ENCODE measurements at regions not wholly inside any gene's neighbourhood (a gene's known extent, or its start where the extent isn't known, plus 50 kb on each side); places are given as distances from the start of the nearest gene placed in this dataset.

DNA sequence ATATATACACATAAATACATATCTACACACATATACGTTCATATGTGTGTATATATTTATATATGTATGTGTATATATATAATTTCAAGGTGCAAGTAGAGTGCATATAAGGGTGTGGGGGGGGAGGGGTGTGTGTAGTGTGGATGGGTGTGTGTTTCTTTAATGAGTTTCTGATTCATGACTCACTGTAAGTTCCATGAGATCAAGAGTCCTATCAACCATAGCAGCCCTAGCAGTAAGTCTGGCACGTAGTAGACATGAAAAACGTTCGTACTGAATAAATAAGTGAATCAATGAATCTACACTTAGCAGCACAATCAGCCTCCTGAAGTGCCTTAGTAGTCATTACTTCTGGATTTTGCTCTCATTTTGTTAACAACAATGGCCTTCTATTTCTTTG, 61.9 kb upstream of the KRTAP11-1 start:
- Histone ChIP-seq H3K27ac (no peak overlapping the region), H3K4me3 (no peak overlapping the region), H3K27me3 (ENCODE audit: low read depth) (no peaks in the 10 kb centered on the region), H3K4me1 (no peaks in the 10 kb centered on the region), H3K36me3 (no peaks in the 10 kb centered on the region), H3K9me3 (no peaks in the 10 kb centered on the region)
- no peak for ATAC-seq
- DNase-seq = no peak
- intact Hi-C loops (cut with DNase I) = no loop called here
- TF ChIP-seq, protein P1, sequence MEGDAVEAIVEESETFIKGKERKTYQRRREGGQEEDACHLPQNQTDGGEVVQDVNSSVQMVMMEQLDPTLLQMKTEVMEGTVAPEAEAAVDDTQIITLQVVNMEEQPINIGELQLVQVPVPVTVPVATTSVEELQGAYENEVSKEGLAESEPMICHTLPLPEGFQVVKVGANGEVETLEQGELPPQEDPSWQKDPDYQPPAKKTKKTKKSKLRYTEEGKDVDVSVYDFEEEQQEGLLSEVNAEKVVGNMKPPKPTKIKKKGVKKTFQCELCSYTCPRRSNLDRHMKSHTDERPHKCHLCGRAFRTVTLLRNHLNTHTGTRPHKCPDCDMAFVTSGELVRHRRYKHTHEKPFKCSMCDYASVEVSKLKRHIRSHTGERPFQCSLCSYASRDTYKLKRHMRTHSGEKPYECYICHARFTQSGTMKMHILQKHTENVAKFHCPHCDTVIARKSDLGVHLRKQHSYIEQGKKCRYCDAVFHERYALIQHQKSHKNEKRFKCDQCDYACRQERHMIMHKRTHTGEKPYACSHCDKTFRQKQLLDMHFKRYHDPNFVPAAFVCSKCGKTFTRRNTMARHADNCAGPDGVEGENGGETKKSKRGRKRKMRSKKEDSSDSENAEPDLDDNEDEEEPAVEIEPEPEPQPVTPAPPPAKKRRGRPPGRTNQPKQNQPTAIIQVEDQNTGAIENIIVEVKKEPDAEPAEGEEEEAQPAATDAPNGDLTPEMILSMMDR (IDR thresholded peaks at IDR 0.05) = no peak

DNA sequence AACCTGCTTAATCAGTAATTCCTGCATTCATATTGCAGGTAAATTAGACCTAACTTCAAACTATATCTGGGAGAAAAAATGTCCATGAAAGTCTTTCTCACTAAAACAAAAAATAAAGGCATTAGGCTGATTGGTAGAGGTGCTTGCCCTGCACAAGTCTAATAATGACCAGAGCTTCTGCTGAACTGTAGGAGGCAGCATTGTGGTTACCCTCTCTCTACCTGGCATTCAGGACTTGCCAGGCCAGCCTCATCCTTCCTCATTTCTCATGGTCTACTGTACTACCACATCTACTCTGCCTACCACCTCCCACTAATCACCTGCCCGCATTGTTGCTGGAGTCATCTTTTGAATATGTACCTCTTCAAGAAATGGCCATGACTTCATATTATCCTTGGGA, 60.8 kb upstream of the KRTAP11-1 start:
- H3K4me3 ChIP-seq = no peak overlapping the region
- no peak for DNase-seq
- no peaks in the 10 kb centered on the region for H3K4me1 ChIP-seq
- TF ChIP-seq, protein P1 (IDR thresholded peaks at IDR 0.05) = no peak
- no peak overlapping the region for H3K27ac ChIP-seq
- no peaks in the 10 kb centered on the region for H3K36me3 ChIP-seq
- H3K9me3 ChIP-seq = no peaks in the 10 kb centered on the region
- no peaks in the 10 kb centered on the region for H3K27me3 ChIP-seq (ENCODE audit: low read depth)
- intact Hi-C loops (cut with DNase I) = no loop called here
- ATAC-seq = no peak

DNA sequence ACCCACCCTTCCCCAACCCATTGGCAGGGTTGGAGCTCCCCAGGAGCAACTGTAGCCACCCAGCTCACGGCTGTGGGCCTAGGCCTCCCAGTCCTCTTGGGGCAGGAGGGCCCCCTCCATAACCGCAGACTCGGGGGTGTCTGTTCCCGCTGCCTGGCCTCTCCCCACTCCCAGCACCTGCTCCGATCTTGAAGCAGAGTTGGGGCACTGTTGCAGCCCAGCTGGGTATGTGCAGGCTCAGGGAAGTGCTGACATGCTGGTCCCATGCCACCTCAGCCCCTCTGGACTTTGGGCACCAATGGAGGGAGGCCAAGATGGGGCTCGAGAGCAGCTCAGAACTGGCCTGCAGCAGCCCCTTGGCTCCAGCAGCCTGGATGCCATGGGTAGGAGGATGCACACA, 54.8 kb upstream of the KRTAP11-1 start:
- ATAC-seq (peak in 1 of 2 donors; percentile 32), DNase-seq (no peak)
- Histone ChIP-seq H3K4me3 (no peak overlapping the region), H3K27ac (no peak overlapping the region), H3K27me3 (ENCODE audit: low read depth) (no peaks in the 10 kb centered on the region), H3K4me1 (no peaks in the 10 kb centered on the region), H3K9me3 (no peaks in the 10 kb centered on the region), H3K36me3 (no peaks in the 10 kb centered on the region)
- intact Hi-C loops (cut with DNase I) = no loop called here
- TF ChIP-seq, protein P1 (IDR thresholded peaks at IDR 0.05) = no peak

DNA sequence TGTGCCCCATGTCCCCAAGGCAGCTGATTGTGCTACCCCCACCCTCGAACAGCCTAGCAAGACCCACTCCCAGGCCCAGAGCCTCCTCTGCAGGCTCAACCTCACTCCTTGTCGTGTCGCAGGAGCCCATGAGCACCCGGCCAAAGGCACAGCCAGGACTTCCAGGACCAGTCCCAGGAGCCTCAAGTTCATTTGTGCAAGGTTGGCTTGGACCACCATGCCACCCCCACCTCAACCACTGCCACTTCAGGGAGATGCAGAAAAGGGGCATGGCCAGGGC, 54.4 kb upstream of the KRTAP11-1 start:
- H3K27me3 ChIP-seq (ENCODE audit: low read depth) = no peaks in the 10 kb centered on the region
- TF ChIP-seq, protein P1 (IDR thresholded peaks at IDR 0.05) = no peak
- H3K9me3 ChIP-seq = no peaks in the 10 kb centered on the region
- H3K36me3 ChIP-seq = no peaks in the 10 kb centered on the region
- H3K4me3 ChIP-seq = no peak overlapping the region
- DNase-seq (no peak), ATAC-seq (no peak)
- no peaks in the 10 kb centered on the region for H3K4me1 ChIP-seq
- H3K27ac ChIP-seq = no peak overlapping the region
- intact Hi-C loops (cut with DNase I) = no loop called here

DNA sequence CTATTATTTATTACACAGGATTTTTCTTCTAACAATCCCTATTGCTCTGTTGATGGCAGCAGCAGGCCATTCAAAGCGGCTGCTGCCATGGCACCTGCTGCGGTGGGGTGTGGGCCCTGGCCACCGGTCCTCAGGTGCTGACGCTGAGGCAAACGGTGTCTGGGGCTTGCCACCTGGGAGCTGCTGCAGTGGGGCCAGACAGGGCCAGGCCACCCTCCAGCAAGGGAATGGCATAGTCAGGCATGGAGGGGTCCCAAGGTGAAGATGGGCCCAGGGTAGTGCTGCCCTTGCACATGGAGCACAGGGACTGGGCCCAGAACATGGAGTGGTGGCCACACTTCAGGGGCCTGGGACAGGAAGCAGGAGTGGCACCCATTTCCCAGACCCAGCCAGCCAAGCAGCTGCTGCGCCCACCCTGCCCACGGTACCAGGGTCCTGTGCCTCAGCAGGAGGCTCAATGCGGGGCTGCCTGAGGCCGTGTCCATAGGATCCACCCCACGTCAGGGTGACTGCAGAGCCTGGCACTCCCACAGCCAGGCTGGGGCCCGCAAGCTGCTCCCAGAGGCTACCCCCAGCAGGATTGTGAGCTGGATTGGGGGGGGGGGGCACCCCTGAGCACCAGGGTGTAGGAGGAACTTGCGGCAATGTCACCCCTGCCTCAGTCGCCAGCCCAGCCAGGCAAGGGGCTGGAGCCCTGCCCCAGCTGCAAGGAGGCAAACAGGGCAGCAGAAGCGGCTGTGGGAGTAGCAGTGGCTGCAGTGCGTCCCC, 53.9 kb upstream of the KRTAP11-1 start:
- H3K4me3 ChIP-seq = no peak overlapping the region
- no peaks in the 10 kb centered on the region for H3K27me3 ChIP-seq (ENCODE audit: low read depth)
- ATAC-seq (peak; percentile 11 to 56), DNase-seq (no peak)
- TF ChIP-seq, protein P1 (IDR thresholded peaks at IDR 0.05) = no peak
- H3K36me3 ChIP-seq = no peaks in the 10 kb centered on the region
- intact Hi-C loops (cut with DNase I) = no loop called here
- H3K27ac ChIP-seq = no peak overlapping the region
- no peaks in the 10 kb centered on the region for H3K9me3 ChIP-seq
- no peaks in the 10 kb centered on the region for H3K4me1 ChIP-seq

All from lower lobe of right lung (tissue), 2 donors.